GM12865 (cell line): ENCODE measurements at regions not wholly inside any gene's neighbourhood (a gene's known extent, or its start where the extent isn't known, plus 50 kb on each side); places are given as distances from the start of the nearest gene placed in this dataset.

ENCODE experiments used
- DNase-seq: peaks from one replicate; pipeline ENCODE4 v3.0.0; 2010; ENCODE audit warnings: low read depth
- H3K4me3 ChIP-seq: 2 replicates; pipeline ENCODE4 v1.5.1; 2011; ENCODE audit warnings: mild to moderate bottlenecking, low read depth, low read length, control low read depth
- TF ChIP-seq, protein P1 (sequence below): IDR thresholded peaks from 2 replicates; pipeline ENCODE4 v1.5.1; 2011; ENCODE audit warnings: low read length, control low read depth, low read depth, inconsistent platforms; ENCODE audit not compliant: insufficient read depth; ENCODE audit errors: missing control alignments

DNA sequence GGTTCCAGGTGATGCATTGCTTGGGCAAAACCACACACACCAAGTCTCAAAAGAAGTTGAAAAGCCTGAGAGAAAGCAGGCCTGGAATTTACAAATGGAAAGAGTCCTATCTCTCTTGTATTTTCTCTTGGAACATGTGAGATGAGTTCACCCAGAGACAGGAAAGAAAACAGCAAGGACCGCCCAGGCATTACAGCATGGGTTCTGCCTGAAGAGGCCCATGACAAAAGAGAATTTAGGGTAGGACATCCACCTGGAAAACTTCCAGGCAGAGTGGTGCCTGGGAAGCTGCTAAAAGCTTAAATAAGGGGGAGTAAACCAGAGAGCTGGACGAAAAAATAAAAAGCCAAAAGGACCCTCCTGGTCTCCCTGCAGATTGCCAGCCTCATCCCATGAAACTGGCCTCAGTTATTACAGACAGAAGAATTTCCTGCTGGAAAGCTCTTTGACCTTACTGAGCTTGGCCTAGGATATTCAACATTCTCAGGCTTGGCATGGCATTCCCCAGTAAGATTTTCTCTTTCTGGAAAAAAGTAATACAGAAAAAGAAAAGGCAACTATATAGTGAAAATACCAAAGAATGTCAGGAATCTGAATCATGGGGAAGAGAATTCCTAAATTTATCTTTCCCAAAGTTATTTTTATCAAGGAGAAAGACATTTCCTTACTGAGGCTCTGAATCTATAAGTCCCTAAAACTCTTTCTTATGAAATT, 121.3 kb upstream of the NUDT4 start:
- no peak overlapping the region for H3K4me3 ChIP-seq
- TF ChIP-seq, protein P1, sequence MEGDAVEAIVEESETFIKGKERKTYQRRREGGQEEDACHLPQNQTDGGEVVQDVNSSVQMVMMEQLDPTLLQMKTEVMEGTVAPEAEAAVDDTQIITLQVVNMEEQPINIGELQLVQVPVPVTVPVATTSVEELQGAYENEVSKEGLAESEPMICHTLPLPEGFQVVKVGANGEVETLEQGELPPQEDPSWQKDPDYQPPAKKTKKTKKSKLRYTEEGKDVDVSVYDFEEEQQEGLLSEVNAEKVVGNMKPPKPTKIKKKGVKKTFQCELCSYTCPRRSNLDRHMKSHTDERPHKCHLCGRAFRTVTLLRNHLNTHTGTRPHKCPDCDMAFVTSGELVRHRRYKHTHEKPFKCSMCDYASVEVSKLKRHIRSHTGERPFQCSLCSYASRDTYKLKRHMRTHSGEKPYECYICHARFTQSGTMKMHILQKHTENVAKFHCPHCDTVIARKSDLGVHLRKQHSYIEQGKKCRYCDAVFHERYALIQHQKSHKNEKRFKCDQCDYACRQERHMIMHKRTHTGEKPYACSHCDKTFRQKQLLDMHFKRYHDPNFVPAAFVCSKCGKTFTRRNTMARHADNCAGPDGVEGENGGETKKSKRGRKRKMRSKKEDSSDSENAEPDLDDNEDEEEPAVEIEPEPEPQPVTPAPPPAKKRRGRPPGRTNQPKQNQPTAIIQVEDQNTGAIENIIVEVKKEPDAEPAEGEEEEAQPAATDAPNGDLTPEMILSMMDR: no peak
- DNase-seq: no peak

- no peak for DNase-seq
- no peak overlapping the region for H3K4me3 ChIP-seq
- TF ChIP-seq, protein P1: no peak
These were observed 116.1 kb upstream of the NUDT4 start for GRCh38 chr12:93261505-93262094.

DNA sequence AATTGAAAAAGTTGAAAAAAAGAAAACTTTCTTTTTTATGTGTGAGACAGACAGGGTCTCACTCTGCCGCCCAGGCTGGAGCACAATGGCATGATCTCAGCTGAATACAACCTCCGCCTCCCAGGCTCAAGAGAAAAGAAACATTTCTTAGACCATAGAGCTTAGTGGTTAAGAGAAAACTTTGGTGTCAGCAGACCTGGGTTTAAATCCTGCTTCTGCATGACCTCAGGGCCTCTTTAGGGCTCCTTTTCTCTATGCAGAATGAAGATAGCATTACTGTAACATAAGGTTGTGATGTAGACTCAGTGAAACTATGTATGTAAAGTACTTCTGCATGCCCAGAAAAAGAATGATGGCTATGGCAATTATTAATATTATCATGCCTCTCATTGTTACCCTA, 104.7 kb upstream of the NUDT4 start:
- TF ChIP-seq, protein P1: no peak
- no peak for DNase-seq
- no peak overlapping the region for H3K4me3 ChIP-seq

DNA sequence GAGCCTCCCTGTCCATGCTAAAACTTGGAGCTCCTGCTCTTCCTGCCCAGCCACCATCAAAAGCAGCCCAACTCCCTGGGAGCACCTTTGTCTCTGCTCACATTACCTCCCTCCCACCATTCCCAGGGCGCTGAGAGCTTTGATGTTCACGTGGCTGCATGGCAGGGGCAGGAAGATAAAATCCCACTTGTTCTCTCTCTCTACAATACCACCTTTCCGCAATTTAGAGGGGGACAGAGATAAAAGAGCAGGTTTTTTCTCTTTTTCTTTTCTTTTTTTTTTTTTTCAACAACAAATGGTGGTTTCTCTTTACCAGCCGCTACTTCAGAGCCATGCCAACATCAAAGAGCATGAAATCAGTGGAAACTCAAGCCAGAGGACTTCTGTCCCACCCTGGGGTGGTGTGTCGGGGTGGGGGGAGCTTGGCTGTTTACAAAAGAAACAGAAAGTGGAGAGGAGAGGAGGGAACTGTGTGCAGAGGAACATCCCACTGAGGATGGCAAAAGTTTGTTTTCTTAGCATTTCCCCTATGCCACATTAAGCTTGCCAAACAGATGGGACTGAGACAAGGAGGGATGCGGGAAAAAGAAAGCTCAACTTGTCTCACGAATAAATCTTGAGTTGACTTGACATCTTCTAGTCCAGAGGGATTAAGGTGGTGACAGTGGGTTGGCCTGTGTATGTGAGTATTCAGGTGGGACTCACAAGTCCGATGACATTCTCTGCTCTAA, 103.7 kb upstream of the NUDT4 start:
- no peak overlapping the region for H3K4me3 ChIP-seq
- DNase-seq: no peak
- TF ChIP-seq, protein P1: no peak

DNA sequence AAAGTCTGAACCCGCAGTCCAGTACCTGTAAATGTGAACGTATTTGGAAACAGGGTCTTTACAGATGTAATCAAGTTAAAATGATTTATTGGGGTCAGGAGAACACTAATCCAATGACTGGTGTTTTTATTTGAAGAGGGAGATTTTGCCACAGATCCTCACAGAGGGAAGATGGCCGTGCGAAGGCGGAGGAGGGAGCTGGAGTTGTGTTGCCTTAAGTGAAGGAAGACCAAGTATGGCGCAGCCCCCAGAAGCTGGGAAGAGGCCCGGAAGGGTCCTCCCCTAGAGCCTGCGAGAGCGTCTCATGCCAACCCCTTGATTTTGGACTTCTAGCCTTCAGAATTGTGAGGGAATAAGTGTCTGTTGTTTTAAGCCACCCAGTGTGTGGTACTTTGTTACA, 102.8 kb upstream of the NUDT4 start:
- DNase-seq: no peak
- no peak overlapping the region for H3K4me3 ChIP-seq
- TF ChIP-seq, protein P1: no peak

DNA sequence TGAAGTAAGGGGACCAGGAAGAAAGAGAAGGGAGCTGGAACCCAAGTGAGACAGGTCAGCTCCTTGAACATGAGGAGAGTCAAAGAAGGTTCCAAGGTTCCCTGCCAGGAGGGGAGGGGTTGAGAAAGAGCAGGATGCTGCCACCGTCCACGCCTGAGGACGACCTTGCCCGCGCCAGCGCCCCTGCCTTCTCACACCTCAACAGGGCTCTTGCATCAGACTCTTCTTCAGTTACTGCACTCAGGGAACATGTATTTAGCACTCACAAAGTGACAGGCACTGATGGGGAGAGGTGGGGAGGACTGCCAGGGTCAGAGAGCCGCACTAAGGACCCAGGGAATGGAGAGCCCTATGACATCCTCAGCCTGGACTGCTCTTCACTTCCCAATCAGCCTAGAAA, 102.1 kb upstream of the NUDT4 start:
- TF ChIP-seq, protein P1: no peak
- H3K4me3 ChIP-seq: no peak overlapping the region
- DNase-seq: no peak
